H7 (cell line): ENCODE measurements at regions not wholly inside any gene's neighbourhood (a gene's known extent, or its start where the extent isn't known, plus 50 kb on each side); places are given as distances from the start of the nearest gene placed in this dataset.
"Not testable (repeated sequence)": the region's sequence is repeated elsewhere in the genome, so short reads cannot be mapped to it uniquely, and the experiment has no call there.

Experiments
- DNase-seq: peaks from one replicate; pipeline ENCODE4 v3.0.0; 2012
- H3K27me3 ChIP-seq: 2 replicates; pipeline ENCODE4 v1.6.0; 2011; ENCODE audit warnings: mild to moderate bottlenecking, low read length; ENCODE audit not compliant: control insufficient read depth, insufficient read depth
- H3K36me3 ChIP-seq: replicated peaks from 2 replicates; pipeline ENCODE4 v1.5.1; 2011; ENCODE audit warnings: low read length; ENCODE audit not compliant: control insufficient read depth, insufficient read depth
- H3K4me3 ChIP-seq: 2 replicates; pipeline ENCODE4 v1.5.1; 2011; ENCODE audit warnings: low read depth, mild to moderate bottlenecking, control low read depth, low read length, moderate library complexity; ENCODE audit not compliant: insufficient read depth

GRCh38 chr1:19024532-19024931 lies 68.1 kb upstream of the IFFO2 start:
- Histone ChIP-seq H3K36me3 (no peaks in the 10 kb centered on the region), H3K27me3 (no peaks in the 10 kb centered on the region)
- no peak for DNase-seq

GRCh38 chr1:19023787-19024186 lies 67.3 kb upstream of the IFFO2 start:
- Histone ChIP-seq H3K4me3 (no peak overlapping the region), H3K27me3 (no peaks in the 10 kb centered on the region), H3K36me3 (no peaks in the 10 kb centered on the region)
- no peak for DNase-seq

More at GRCh38 chr1:19024532-19024931, 68.1 kb upstream of the IFFO2 start:
- H3K4me3 ChIP-seq, result no peak overlapping the region

GRCh38 chr1:19021845-19022244 lies 65.4 kb upstream of the IFFO2 start:
- Histone ChIP-seq H3K27me3 (no peaks in the 10 kb centered on the region), H3K4me3 (no peak overlapping the region), H3K36me3 (no peaks in the 10 kb centered on the region)
- DNase-seq, result peak; percentile 6

GRCh38 chr1:19019288-19019687 lies 62.8 kb upstream of the IFFO2 start:
- not testable (repeated sequence) for H3K36me3 ChIP-seq, H3K27me3 ChIP-seq, DNase-seq, H3K4me3 ChIP-seq

- Histone ChIP-seq H3K27me3 (no peaks in the 10 kb centered on the region), H3K36me3 (no peaks in the 10 kb centered on the region), H3K4me3 (no peak overlapping the region)
- no peak for DNase-seq
Measured at GRCh38 chr1:19015476-19015875, 59.0 kb upstream of the IFFO2 start.

- Histone ChIP-seq H3K27me3 (no peaks in the 10 kb centered on the region), H3K4me3 (no peak overlapping the region), H3K36me3 (no peaks in the 10 kb centered on the region)
- no peak for DNase-seq
Measured at GRCh38 chr1:19014765-19015164, 58.3 kb upstream of the IFFO2 start.

- Histone ChIP-seq H3K36me3 (no peaks in the 10 kb centered on the region), H3K4me3 (no peak overlapping the region), H3K27me3 (no peaks in the 10 kb centered on the region)
- DNase-seq, result no peak
Measured at GRCh38 chr1:19013826-19014548, 57.5 kb upstream of the IFFO2 start.

GRCh38 chr1:19011845-19012231 lies 55.4 kb upstream of the IFFO2 start:
- H3K4me3 ChIP-seq, result no peak overlapping the region
- H3K36me3 ChIP-seq, result no peaks in the 10 kb centered on the region
- no peak for DNase-seq
- H3K27me3 ChIP-seq, result no peaks in the 10 kb centered on the region

GRCh38 chr1:19010995-19011844 lies 54.7 kb upstream of the IFFO2 start:
- DNase-seq, result no peak
- no peaks in the 10 kb centered on the region for H3K27me3 ChIP-seq
- H3K4me3 ChIP-seq, result no peak overlapping the region
- no peaks in the 10 kb centered on the region for H3K36me3 ChIP-seq

GRCh38 chr1:19010503-19010902 lies 54.0 kb upstream of the IFFO2 start:
- Histone ChIP-seq H3K27me3 (no peaks in the 10 kb centered on the region), H3K36me3 (no peaks in the 10 kb centered on the region)

GRCh38 chr1:19009882-19010321 lies 53.4 kb upstream of the IFFO2 start:
- Histone ChIP-seq H3K4me3 (no peak overlapping the region), H3K27me3 (no peaks in the 10 kb centered on the region), H3K36me3 (no peaks in the 10 kb centered on the region)
- no peak for DNase-seq

More at GRCh38 chr1:19010503-19010902, 54.0 kb upstream of the IFFO2 start:
- no peak overlapping the region for H3K4me3 ChIP-seq
- no peak for DNase-seq

- DNase-seq, result no peak
Measured at GRCh38 chr1:19009126-19009881, 52.8 kb upstream of the IFFO2 start.

GRCh38 chr1:19007491-19008441 lies 51.3 kb upstream of the IFFO2 start:
- H3K27me3 ChIP-seq, result no peaks in the 10 kb centered on the region
- H3K4me3 ChIP-seq, result no peak overlapping the region
- no peak for DNase-seq
- H3K36me3 ChIP-seq, result no peaks in the 10 kb centered on the region

More at GRCh38 chr1:19009126-19009881, 52.8 kb upstream of the IFFO2 start:
- Histone ChIP-seq H3K27me3 (no peaks in the 10 kb centered on the region), H3K36me3 (no peaks in the 10 kb centered on the region), H3K4me3 (no peak overlapping the region)

GRCh38 chr1:19006837-19007271 lies 50.4 kb upstream of the IFFO2 start:
- Histone ChIP-seq H3K4me3 (no peak overlapping the region), H3K27me3 (no peaks in the 10 kb centered on the region), H3K36me3 (no peaks in the 10 kb centered on the region)
- no peak for DNase-seq
